Right lobe of liver (tissue), 6 donors: ENCODE measurements at regions not wholly inside any gene's neighbourhood (a gene's known extent, or its start where the extent isn't known, plus 50 kb on each side); places are given as distances from the start of the nearest gene placed in this dataset.

Experiments
- ATAC-seq, 4 donors: fragments of 200-7000 bp; cut with Tn5 transposase; one replicate each; pipeline ENCODE4 v1.9.1; 2020; ENCODE audit warnings: mild to moderate bottlenecking in 4 of 4, moderate library complexity in 4 of 4
- DNase-seq, 3 donors: peaks; one replicate each; pipeline ENCODE4 v3.0.0-alpha.2; 2020
- H3K27ac ChIP-seq, 3 donors: fragments of 200-600 bp; one replicate each; pipeline ENCODE4 v1.8.0; 2022
- H3K27me3 ChIP-seq, 2 donors: fragments of 200-600 bp; one replicate each; pipeline ENCODE4 v1.8.0; 2022
- H3K36me3 ChIP-seq, 4 donors: fragments of 200-600 bp; sonication (generic) in 1 of 4; one replicate each; pipeline versions ENCODE4 v1.5.1 to v1.8.0; 2017 to 2022; ENCODE audit warnings: control low read depth in 1 of 4
- H3K4me1 ChIP-seq, 4 donors: fragments of 200-600 bp; sonication (generic) in 1 of 4; one replicate each; pipeline versions ENCODE4 v1.5.1 to v1.8.0; 2017 to 2022; ENCODE audit warnings: control low read depth in 1 of 4
- H3K4me3 ChIP-seq, 3 donors: fragments of 200-600 bp; one replicate each; pipeline ENCODE4 v1.8.0; 2022
- H3K9me3 ChIP-seq, 4 donors: fragments of 200-600 bp; sonication (generic) in 1 of 4; one replicate each; pipeline versions ENCODE4 v1.5.1 to v1.8.0; 2017 to 2022; ENCODE audit warnings: control low read depth in 1 of 4
- POLR2A ChIP-seq: fragments of 450-650 bp; IDR thresholded peaks from one replicate; pipeline ENCODE4 v1.6.1; 2017; ENCODE audit warnings: antibody characterized with exemption, mild to moderate bottlenecking
- WGBS: methylation state at CpG from one replicate; pipeline ENCODE4 v1.1.6; 2018; ENCODE audit warnings: low coverage, low lambda C conversion rate; ENCODE audit not compliant: insufficient coverage; ENCODE audit errors: missing lambda C conversion rate; 5-methylcytosine and 5-hydroxymethylcytosine counted together
- intact Hi-C, 2 donors: fragments of 100-400 bp; cut with DNase I; formaldehyde crosslinking; loops; one replicate each; pipeline versions ENCODE4 v1.11.2 to v1.14.1; 2022
- TF ChIP-seq, protein P1 (sequence below), 4 donors: fragments of 200-600 bp in 3 of 4; fragments of 450-650 bp in 1 of 4; IDR thresholded peaks; one replicate each; pipeline versions ENCODE4 v1.5.1 to v1.8.0; 2016 to 2022; ENCODE audit warnings: antibody characterized with exemption in 4 of 4, mild to moderate bottlenecking in 2 of 4
- donor health status: DM: no; HTN: yes; CAD: no.
- donor health status: DM: no; HTN: no; CAD: no.
- donor health status: DM: no; HTN: no; CAD: no.
- donor health status: DM: no; HTN: yes; CAD: no.
- donor health status: DM: no; HTN: yes; CAD: no.

DNA sequence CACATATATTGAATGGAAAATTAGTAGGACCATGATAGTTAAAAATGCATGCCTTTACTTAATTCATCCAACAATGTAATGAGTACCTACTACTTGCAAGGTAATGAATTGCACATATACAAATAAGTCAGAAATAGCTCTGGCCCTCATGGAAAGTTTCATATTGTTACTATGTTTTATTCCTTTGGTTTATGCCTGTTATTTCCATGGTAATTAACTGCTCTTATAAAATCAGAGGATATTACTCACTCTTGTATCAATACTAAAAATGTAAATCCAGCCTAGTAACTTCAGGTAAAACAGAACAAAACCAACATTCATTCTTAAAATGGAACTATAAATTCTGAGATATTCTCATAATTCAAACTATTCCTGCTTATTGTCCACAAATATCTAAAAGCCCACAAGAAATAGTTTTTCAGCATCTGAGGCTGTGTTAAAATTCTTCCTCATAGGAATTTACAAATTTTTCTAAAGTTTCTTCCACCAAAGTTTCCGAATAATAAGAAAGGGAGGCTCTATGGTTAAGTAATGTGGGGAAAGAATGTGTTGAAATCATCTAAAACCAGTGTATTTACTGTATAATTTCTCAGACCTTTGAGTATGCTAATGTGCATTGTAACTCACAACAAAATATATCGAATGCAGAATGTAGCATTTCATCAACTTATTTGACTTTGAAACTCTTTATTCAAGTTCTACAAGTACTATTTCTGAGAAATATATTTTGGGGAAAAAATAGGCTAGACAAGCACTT lies 444.2 kb downstream of the PDGFC start:
- H3K4me3 ChIP-seq: no peak overlapping the region
- H3K27ac ChIP-seq: no peak overlapping the region
- H3K27me3 ChIP-seq: no peaks in the 10 kb centered on the region
- no peaks in the 10 kb centered on the region for H3K36me3 ChIP-seq
- ATAC-seq (no peak), DNase-seq (no peak)
- 55% methylated on average over 2 of the region's 2 CpGs for WGBS
- no peak for TF ChIP-seq POLR2A
- TF ChIP-seq, protein P1, sequence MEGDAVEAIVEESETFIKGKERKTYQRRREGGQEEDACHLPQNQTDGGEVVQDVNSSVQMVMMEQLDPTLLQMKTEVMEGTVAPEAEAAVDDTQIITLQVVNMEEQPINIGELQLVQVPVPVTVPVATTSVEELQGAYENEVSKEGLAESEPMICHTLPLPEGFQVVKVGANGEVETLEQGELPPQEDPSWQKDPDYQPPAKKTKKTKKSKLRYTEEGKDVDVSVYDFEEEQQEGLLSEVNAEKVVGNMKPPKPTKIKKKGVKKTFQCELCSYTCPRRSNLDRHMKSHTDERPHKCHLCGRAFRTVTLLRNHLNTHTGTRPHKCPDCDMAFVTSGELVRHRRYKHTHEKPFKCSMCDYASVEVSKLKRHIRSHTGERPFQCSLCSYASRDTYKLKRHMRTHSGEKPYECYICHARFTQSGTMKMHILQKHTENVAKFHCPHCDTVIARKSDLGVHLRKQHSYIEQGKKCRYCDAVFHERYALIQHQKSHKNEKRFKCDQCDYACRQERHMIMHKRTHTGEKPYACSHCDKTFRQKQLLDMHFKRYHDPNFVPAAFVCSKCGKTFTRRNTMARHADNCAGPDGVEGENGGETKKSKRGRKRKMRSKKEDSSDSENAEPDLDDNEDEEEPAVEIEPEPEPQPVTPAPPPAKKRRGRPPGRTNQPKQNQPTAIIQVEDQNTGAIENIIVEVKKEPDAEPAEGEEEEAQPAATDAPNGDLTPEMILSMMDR (IDR thresholded peaks at IDR 0.05): no peak
- H3K9me3 ChIP-seq: peaks cover 0 to 3% (median 0%) of the 10 kb centered on the region in 4 donors
- H3K4me1 ChIP-seq: no peaks in the 10 kb centered on the region
- intact Hi-C loops: no loop called here

DNA sequence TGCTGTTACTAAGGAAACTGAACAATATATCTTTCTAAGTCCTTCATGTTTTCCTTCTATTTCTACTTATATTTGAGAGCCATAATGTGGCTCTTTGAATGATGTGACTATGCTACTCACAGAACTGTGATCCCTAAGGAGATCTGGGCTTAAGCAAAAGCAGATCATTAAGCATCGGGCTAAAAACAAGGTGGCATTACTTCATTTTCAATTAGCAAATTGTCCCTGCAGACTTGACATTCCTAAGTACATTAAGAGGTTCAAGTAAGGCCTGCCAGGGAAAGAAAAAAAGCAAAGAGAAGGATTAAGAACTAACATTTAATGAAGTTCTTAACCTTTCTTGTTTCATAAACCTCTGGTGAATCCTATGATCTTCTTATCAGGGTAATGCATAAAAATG lies 447.6 kb downstream of the PDGFC start:
- no peaks in the 10 kb centered on the region for H3K36me3 ChIP-seq

DNA sequence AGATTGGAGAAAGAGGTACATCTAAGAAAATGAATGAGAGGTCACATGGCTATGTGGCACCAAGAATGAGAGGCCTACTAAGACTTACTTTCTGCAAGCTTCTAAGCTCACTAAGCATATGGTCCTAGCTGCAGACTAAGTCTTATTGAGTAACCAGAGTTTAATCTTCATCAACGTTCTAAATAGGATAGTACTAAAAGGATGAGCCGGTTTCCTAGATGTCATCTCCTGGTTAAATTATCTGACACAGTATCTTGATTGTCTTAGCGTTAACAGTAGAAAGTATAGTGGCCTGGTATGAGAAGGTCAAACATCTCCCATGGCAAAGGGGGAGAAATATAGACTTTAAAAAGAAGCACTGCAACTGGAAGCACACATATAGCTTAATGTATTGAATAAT lies 448.1 kb downstream of the PDGFC start:
- H3K27me3 ChIP-seq: no peaks in the 10 kb centered on the region
- H3K4me1 ChIP-seq: no peaks in the 10 kb centered on the region
- intact Hi-C loops: no loop called here
- H3K27ac ChIP-seq: no peak overlapping the region
- 76% methylated on average over 3 of the region's 3 CpGs for WGBS
- H3K36me3 ChIP-seq: no peaks in the 10 kb centered on the region
- DNase-seq: no peak
- ATAC-seq: no peak
- TF ChIP-seq, protein P1 (IDR thresholded peaks at IDR 0.05): no peak
- TF ChIP-seq POLR2A: no peak
- no peak overlapping the region for H3K4me3 ChIP-seq
- peaks cover 0 to 3% (median 0%) of the 10 kb centered on the region in 4 donors for H3K9me3 ChIP-seq

More for the DNA sequence above, 447.6 kb downstream of the PDGFC start:
- intact Hi-C loops: no loop called here
- no peaks in the 10 kb centered on the region for H3K4me1 ChIP-seq
- DNase-seq: no peak
- no peak overlapping the region for H3K27ac ChIP-seq
- no peak for ATAC-seq
- no peak overlapping the region for H3K4me3 ChIP-seq
- TF ChIP-seq POLR2A: no peak
- no peaks in the 10 kb centered on the region for H3K27me3 ChIP-seq
- WGBS: 53% methylated on average over 1 of the region's 1 CpG
- peaks cover 0 to 3% (median 0%) of the 10 kb centered on the region in 4 donors for H3K9me3 ChIP-seq

DNA sequence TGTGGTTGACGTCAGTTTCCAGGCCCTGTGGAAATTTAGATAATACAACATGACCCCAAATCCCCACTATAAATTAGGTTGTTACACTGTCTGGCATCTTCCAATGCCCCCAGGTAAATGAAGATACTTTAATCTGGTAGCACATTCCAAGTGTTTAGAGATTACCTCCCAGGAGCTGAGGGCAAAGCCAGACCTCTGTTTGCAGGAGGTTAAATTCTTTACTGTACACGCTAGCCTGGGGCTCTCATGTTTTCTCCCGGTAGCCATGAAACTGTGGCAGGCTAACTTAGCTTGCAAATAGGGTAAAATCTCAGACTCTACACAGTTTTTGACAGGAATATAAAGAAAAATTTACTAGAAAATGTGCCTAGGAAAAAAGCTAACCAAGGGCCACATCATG lies 450.0 kb downstream of the PDGFC start:
- Histone ChIP-seq H3K9me3 (peaks cover 0 to 3% (median 0%) of the 10 kb centered on the region in 4 donors), H3K36me3 (no peaks in the 10 kb centered on the region), H3K4me3 (no peak overlapping the region), H3K27ac (no peak overlapping the region), H3K27me3 (no peaks in the 10 kb centered on the region), H3K4me1 (no peaks in the 10 kb centered on the region)
- intact Hi-C loops: no loop called here
- TF ChIP-seq POLR2A: no peak
- TF ChIP-seq, protein P1 (IDR thresholded peaks at IDR 0.05): no peak
- ATAC-seq: no peak
- DNase-seq: no peak
- WGBS: 82% methylated on average over 2 of the region's 3 CpGs

DNA sequence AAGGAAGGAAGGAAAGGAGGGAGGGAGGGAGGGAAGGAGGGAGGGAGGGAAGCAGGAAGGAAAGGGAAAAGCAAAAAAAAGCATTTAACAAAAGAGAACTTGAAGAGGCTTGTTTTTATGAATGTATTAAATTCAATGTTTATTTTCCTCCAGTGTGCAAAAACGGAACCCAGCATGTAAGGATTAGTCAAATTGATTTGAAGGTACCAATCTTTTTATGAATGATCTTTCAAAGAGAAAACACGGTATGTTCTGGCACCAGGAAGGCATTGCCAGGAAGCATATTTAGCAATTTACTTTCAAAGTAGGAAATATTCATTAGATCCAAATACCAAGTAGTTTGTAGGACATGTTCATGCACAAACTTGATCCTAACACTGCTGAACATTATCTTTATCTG lies 453.6 kb downstream of the PDGFC start:
- TF ChIP-seq POLR2A: no peak
- TF ChIP-seq, protein P1 (IDR thresholded peaks at IDR 0.05): no peak
- Histone ChIP-seq H3K27ac (no peak overlapping the region), H3K9me3 (no peaks in the 10 kb centered on the region), H3K36me3 (no peaks in the 10 kb centered on the region), H3K27me3 (no peaks in the 10 kb centered on the region), H3K4me3 (no peak overlapping the region), H3K4me1 (no peaks in the 10 kb centered on the region)
- DNase-seq (no peak), ATAC-seq (no peak)
- intact Hi-C loops: no loop called here
- WGBS: 41% methylated on average over 2 of the region's 2 CpGs
